ENCODE measurements at regions not wholly inside any gene's neighbourhood (a gene's known extent, or its start where the extent isn't known, plus 50 kb on each side); places are given as distances from the start of the nearest gene placed in this dataset.
"Not testable (repeated sequence)": the region's sequence is repeated elsewhere in the genome, so short reads cannot be mapped to it uniquely, and the experiment has no call there.

GRCh38 chr7:149991652-149992302 is 118.0 kb downstream of the ATP6V0E2 start:
- not testable (repeated sequence) for FAIRE-seq

DNA sequence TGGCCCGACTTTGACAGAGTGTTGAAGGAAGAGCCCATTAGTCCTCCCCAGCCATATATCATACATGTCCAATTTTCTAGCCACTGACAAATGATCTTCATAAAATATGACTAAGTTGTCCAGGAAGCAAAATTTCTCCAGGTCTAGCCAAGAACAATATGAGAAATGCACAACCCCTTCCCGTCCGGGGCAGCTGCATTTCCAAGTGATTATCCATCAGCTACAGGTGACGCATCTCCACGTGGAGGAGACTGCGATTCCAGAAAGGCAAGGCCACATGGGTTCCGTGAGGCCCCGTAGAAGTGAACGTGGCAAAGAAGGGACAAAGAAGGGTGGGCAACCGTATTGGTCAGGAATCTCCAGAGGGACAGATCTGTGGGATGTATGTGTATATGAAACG is 118.6 kb downstream of the ATP6V0E2 start:
- not testable (repeated sequence) for DNase-seq (ENCODE audit: low spot score in 2 of 2)

More at GRCh38 chr7:149991652-149992302, 118.0 kb downstream of the ATP6V0E2 start:
- not testable (repeated sequence) for DNase-seq (ENCODE audit: low spot score in 2 of 2)

DNA sequence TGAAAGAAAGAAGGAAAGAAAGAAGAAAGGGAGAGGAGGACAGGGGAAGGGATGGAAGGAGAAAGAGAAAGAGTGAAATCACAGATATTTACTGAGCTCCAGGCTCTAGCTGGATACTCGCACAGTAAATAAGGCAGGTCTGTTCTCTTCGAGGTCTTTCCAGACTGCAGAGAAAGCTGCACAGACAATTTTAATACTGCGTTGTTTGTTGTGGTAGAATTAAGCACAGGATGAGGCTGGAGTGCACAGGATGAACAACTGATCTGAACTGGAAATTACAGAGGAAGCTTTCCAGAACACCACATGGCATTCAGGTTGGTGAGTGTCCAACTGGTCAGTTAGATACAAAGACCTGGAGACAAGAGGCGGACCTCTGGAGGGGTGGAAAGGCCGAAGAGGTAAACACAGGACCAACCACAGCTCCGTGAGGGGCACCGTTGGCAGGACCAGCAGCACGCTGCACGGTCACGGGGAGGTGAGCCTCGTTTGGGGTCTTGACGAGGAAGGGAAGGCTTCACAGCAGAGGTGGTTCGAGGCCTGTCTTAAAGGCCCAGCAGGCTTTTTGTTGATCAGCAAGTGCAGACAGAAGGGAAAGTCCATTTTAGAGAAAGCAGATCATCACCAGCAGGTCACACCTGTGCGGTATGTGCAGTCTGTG is 121.7 kb downstream of the ATP6V0E2 start:
- not testable (repeated sequence) for FAIRE-seq

More for the DNA sequence above, 118.6 kb downstream of the ATP6V0E2 start:
- not testable (repeated sequence) for FAIRE-seq

DNA sequence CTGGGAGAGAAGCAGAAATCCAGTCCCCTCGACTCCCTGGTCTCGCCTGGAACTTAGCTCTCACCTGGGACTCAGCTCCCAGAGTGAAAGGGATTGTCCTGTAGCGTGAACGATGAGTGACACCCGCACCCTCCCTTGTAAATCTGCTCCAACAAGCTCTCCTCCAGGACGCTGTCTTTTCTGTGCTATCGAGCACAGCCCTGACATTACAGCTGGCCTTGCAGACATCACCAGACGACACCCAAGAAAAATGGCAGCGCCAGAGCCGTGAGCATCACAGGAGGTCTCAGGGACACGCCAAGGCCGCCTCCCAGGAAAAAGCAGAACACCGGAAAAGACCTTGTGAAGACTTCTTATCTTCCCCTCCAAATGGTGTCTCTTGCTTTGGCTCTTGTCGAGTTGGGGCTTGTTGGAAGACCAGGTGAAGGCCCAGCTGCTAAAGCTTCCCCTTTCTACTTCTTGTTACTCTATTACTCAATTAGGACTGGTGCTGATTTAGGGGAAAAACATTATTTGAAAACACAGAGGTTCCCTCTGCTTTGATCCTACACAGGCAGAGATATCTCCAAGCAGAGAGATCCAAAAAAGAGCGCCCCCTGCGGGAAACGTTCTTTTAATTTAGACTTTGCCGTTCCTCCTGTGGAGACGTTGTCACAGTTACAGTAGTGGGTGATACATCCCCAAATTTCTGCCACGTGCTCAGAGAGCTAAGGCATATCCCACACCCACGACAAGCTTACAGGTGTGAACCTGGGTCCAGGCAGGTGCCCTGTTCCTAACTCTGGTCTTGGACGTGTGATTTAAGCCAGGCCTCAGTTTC is 127.2 kb downstream of the ATP6V0E2 start:
- not testable (repeated sequence) for FAIRE-seq; DNase-seq (ENCODE audit: low spot score in 2 of 2)

More for the DNA sequence above, 121.7 kb downstream of the ATP6V0E2 start:
- not testable (repeated sequence) for DNase-seq (ENCODE audit: low spot score in 2 of 2)

- FAIRE-seq, result no peak
- no peak for DNase-seq (ENCODE audit: low spot score in 2 of 2)
Observed at GRCh38 chr7:150003304-150003810, 129.6 kb downstream of the ATP6V0E2 start.

DNA sequence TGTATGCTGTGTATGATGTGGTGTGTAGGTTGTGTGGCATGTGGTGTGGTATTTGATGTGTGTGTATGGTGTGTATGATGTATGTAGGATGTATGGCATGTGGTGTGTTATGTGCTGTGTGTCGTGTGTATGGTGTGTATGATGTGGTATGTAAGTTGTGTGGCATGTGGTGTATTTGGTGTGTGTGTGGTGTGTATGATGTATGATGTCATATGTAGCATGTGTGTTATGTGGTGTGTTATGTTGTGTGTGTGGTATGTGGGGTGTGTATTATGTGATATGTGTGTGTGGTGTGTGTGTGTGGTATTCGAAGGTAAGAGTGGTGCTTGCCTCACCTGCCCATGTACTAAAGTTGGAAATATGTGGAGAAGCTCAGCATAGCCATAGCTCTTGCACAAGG is 130.2 kb downstream of the ATP6V0E2 start:
- DNase-seq (ENCODE audit: low spot score in 2 of 2); FAIRE-seq: not testable (repeated sequence)

GRCh38 chr7:150004843-150005242 is 131.1 kb downstream of the ATP6V0E2 start:
- FAIRE-seq; DNase-seq (ENCODE audit: low spot score in 2 of 2): not testable (repeated sequence)

GRCh38 chr7:150009620-150010303 is 136.0 kb downstream of the ATP6V0E2 start:
- DNase-seq (ENCODE audit: low spot score in 2 of 2); FAIRE-seq: not testable (repeated sequence)

DNA sequence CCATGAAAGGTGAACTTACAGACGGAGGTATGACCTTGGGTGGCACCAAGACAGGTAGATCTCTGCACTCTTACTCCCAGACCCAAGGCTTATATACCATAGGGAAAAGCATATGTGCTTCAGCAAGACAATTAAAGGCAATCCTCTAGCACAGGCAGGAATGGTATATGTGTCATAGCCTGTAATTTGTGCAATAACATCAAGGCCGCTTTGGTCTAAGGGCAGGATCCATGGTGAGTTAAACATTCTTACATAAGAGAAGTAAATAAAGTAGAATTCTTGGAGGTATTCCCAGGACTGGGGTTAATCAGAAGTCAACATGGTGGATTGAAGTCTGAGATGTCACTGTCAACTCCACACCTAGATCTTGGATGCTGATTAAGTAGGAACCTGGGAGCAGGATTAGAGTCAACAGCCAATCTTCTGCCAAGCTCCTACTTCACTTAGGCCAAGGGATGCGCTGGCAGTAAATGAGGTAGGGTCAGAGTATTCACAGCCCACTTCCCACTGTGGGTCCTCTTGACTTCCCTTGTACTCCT is 143.0 kb downstream of the ATP6V0E2 start:
- not testable (repeated sequence) for FAIRE-seq; DNase-seq (ENCODE audit: low spot score in 2 of 2)

- DNase-seq (ENCODE audit: low spot score in 2 of 2); FAIRE-seq: not testable (repeated sequence)
Observed at GRCh38 chr7:150020210-150020609, 146.4 kb downstream of the ATP6V0E2 start.

DNA sequence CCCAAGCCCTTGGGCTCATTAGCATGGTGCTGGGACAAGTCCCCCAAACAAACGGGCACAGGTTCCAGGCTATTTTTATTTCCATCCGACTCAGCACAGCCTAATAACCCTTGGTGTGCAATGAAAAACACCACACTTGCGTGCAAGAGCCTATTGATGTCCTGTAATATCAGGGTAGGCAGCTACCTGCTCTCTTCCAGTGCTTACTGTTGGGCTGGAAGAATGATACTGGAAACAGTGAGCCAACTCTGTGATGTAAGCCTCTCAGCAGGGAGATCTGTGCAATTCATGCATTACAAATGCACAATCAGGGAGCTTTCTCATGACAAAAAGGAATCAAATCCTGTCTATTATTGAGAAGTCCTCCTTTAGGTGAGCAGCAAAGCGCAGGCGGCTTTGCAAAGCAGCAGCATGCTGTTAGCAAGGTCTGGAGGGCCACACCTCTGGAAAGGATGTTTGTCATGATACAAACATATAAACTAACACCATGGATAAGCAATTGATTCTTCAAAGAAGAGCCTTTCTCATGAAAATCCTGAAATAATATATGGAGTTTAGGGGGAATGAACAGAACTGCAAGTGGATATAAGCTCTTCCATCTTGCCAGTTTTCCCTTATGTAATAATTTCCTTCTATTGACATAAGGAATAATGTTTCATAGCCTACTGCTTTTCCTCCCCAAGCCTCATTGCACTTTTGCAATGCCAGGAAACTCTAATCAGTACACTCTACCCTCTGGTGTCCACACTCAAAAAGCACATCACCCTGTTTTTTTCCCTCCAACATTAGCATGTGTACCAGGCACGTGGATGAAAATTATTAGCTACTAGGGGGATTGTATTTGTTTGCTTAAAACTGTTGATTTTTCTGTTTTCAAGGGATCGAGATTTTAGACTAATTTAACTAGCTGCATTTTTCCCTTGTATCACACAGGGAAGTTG is 151.1 kb downstream of the ATP6V0E2 start:
- not testable (repeated sequence) for DNase-seq (ENCODE audit: low spot score in 2 of 2); FAIRE-seq

GRCh38 chr7:150025802-150026201 is 152.0 kb downstream of the ATP6V0E2 start:
- FAIRE-seq, result not testable (repeated sequence)

DNA sequence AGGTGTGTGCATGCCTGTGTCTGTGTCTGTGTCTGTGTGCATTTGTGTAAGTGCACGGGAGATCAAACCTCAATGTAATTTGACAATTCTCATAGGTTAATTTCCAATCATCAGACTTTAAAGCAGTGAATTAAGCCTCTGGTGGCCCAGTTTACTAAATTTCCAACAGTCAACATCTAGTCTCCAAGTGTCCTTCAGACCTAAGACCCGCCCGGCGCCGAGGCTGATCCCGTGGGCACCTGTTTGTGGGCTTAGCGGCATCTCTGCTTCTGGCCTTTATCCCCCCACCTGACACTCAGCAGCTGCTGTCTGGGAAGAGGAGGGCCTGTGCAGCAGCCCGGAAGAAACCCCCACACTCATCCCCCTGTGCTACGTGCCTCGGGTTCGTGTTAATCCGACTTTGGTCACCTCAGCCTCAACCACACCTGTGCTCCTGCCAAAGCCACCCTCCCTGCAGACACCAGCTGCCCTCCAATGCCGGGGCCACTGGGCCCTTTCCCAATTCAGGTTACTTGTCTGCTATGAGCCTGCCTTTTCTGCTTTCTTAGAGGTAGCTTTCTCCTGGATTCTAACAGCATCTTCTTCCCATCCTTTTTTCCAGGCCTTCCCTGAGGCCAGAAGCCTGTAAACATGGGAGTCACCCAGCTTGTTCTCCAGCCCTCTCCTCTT is 154.7 kb downstream of the ATP6V0E2 start:
- not testable (repeated sequence) for FAIRE-seq; DNase-seq (ENCODE audit: low spot score in 2 of 2)

More at GRCh38 chr7:150025802-150026201, 152.0 kb downstream of the ATP6V0E2 start:
- not testable (repeated sequence) for DNase-seq (ENCODE audit: low spot score in 2 of 2)

DNA sequence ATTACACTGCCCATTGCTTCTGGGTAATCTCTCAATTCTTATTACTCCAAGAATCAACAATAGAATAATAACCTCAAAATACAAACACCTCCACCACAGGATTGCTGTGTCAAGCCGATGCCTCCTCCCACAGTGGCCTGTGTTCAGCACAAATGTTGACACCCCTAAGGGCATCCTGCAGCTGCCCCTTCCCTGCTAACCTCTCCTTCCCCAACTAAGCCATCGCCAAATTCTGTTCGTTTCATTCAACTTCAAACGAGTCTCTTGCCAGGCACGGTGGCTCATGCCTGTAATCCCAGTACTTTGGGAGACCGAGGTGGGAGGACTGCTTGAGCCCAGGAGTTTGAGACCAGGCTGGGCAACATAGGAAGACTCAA is 155.2 kb downstream of the ATP6V0E2 start:
- not testable (repeated sequence) for FAIRE-seq; DNase-seq (ENCODE audit: low spot score in 2 of 2)

DNA sequence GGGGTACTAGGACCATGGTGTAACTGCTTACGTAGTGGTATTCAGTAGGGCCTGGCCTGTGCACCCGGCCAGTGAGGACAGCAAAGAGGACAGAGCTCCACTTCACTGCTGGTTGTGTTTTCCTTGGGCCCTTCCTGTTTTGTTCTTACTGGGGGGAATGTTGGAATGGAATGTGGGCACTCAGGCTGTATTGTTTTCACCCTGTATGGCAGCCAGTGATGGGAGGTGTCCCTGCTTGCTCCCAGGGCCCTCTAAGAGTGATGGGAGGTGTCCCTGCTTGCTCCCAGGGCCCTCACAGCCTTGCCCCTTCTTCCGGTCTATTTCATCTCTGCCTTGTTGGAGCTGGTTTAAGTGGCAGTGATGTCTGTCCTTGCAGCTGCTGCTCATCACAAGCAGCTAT is 158.0 kb downstream of the ATP6V0E2 start:
- not testable (repeated sequence) for FAIRE-seq; DNase-seq (ENCODE audit: low spot score in 2 of 2)

- FAIRE-seq, result not testable (repeated sequence)
Observed at GRCh38 chr7:150033711-150034110, 159.9 kb downstream of the ATP6V0E2 start.

GRCh38 chr7:150035769-150036168 is 162.0 kb downstream of the ATP6V0E2 start:
- FAIRE-seq; DNase-seq (ENCODE audit: low spot score in 2 of 2): not testable (repeated sequence)

More at GRCh38 chr7:150033711-150034110, 159.9 kb downstream of the ATP6V0E2 start:
- not testable (repeated sequence) for DNase-seq (ENCODE audit: low spot score in 2 of 2)

DNA sequence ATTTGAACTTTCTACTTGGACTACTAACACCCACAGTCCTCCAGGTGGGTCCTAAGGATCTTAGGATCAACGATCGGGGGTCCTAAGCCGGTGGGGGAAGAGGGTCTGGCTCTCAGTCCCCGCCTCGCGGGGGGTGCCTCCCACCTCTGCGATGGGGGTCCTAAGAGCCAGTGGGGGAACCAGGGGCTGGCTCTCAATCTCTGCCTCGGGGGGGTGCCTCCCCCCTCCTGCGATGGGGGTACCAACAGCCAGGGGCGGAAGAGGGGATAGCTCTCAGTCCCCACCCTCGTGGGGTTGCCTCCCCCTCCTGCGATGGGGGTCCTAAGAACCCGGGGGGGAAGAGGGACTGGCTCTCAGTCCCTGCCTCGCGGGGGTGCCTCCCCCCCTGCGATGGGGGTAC is 165.3 kb downstream of the ATP6V0E2 start:
- not testable (repeated sequence) for DNase-seq (ENCODE audit: low spot score in 2 of 2); FAIRE-seq
